ENCODE measurements at regions not wholly inside any gene's neighbourhood (a gene's known extent, or its start where the extent isn't known, plus 50 kb on each side); places are given as distances from the start of the nearest gene placed in this dataset.

GRCh38 chr6:80437221-80437620 lies 330.8 kb downstream of the BCKDHB start:
- Mint-ChIP-seq H3K27ac (peak overlapping the region; percentile 92), H3K4me3 (peak overlapping the region; percentile 27), H3K36me3 (ENCODE audit: low read depth) (peaks cover 24% of the 10 kb centered on the region; the same call in 1 of the 2 replicates), H3K9me3 (no peaks in the 10 kb centered on the region), H3K27me3 (ENCODE audit: insufficient read depth) (no peaks in the 10 kb centered on the region), H3K4me1 (ENCODE audit: low read depth) (peaks cover 72% of the 10 kb centered on the region)
- no peak for TF ChIP-seq CTCF (IDR thresholded peaks at IDR 0.05)
- DNase-seq = peak; percentile 22

DNA sequence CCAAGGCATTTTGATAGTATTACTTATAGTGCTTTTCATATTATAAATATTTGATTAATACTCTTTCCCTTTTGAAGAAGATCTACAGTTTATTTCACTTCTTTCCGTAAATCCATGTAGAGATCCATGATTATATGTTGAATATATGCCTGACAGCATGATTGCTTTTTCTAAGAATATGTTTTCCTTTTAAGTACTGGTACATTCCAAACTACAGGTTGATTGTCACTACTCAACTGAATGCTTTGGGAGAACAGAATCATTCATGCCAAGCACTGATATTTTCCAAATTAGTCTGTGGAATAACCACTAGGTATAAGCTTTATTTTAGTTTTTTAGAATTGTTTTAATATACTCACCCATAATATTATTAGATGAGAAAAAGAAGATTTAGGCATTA lies 330.2 kb downstream of the BCKDHB start:
- TF ChIP-seq CTCF (IDR thresholded peaks at IDR 0.05) = no peak
- H3K9me3 Mint-ChIP-seq = peaks cover under 1% of the 10 kb centered on the region; the same call in 1 of the 2 replicates
- peak overlapping the region; percentile 61 for H3K27ac Mint-ChIP-seq
- peaks cover 68% of the 10 kb centered on the region for H3K4me1 Mint-ChIP-seq (ENCODE audit: low read depth)
- no peaks in the 10 kb centered on the region for H3K27me3 Mint-ChIP-seq (ENCODE audit: insufficient read depth)
- no peak overlapping the region for H3K4me3 Mint-ChIP-seq
- H3K36me3 Mint-ChIP-seq (ENCODE audit: low read depth) = peaks cover 29% of the 10 kb centered on the region
- DNase-seq = no peak

- Mint-ChIP-seq H3K9me3 (peaks cover 5% of the 10 kb centered on the region; the same call in 1 of the 2 replicates), H3K4me1 (ENCODE audit: low read depth) (peaks cover 56% of the 10 kb centered on the region), H3K4me3 (no peak overlapping the region), H3K36me3 (ENCODE audit: low read depth) (peaks cover 36% of the 10 kb centered on the region), H3K27me3 (ENCODE audit: insufficient read depth) (no peaks in the 10 kb centered on the region), H3K27ac (no peak overlapping the region; the same call in 1 of the 2 replicates)
- no peak for TF ChIP-seq CTCF (IDR thresholded peaks at IDR 0.05)
- no peak for DNase-seq
These were observed 329.0 kb downstream of the BCKDHB start for GRCh38 chr6:80435457-80435856.

DNA sequence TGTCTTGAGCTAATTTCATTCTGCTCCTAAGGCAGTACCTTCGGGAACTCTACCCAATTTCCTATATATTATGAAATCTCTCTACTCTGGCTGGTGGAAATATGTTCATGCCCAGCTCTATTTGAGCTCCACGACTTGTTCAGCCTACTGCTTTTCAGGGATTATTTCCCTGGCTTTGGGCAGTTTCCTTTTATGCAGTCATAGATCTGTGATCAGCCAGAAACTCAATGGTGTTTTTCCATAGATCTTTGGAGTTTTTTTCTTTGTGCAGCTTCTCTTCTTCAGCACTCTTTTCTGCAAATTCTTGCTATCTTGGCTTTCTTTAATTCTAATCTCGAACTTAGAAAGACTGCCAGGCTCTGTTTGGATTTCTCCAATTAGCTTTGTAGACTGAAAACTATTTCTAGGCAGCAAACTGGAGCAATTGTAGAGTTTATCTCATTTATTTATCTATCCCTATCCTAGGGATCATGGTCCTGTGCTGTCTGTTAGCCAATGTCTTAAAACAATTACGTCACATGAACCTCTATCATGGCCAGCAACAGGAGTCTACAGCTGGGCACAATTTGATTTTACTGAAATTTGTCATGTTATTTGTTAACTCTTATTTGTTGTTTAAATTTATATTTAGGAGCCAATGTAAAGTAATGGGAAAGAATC lies 328.4 kb downstream of the BCKDHB start:
- peaks cover 36% of the 10 kb centered on the region for H3K36me3 Mint-ChIP-seq (ENCODE audit: low read depth)
- no peak overlapping the region for H3K4me3 Mint-ChIP-seq
- no peak for DNase-seq
- no peaks in the 10 kb centered on the region for H3K27me3 Mint-ChIP-seq (ENCODE audit: insufficient read depth)
- no peak for TF ChIP-seq CTCF (IDR thresholded peaks at IDR 0.05)
- no peak overlapping the region for H3K27ac Mint-ChIP-seq
- H3K9me3 Mint-ChIP-seq = peaks cover 8% of the 10 kb centered on the region
- peaks cover 50% of the 10 kb centered on the region for H3K4me1 Mint-ChIP-seq (ENCODE audit: low read depth)

GRCh38 chr6:80433673-80434025 lies 327.2 kb downstream of the BCKDHB start:
- Mint-ChIP-seq H3K4me1 (ENCODE audit: low read depth) (peaks cover 38% of the 10 kb centered on the region), H3K4me3 (no peak overlapping the region), H3K27me3 (ENCODE audit: insufficient read depth) (no peaks in the 10 kb centered on the region), H3K36me3 (ENCODE audit: low read depth) (peaks cover 47% of the 10 kb centered on the region), H3K27ac (no peak overlapping the region), H3K9me3 (peaks cover 19% of the 10 kb centered on the region)
- no peak for DNase-seq
- no peak for TF ChIP-seq CTCF (IDR thresholded peaks at IDR 0.05)
